WERI-Rb-1 (cell line): ENCODE measurements at regions not wholly inside any gene's neighbourhood (a gene's known extent, or its start where the extent isn't known, plus 50 kb on each side); places are given as distances from the start of the nearest gene placed in this dataset.

ENCODE experiments used
- DNase-seq: peaks from one replicate; pipeline ENCODE4 v3.0.0-alpha.2; 2020
- H3K27ac ChIP-seq: fragments of 250-450 bp; sonication (Bioruptor Pico); 2 replicates; pipeline ENCODE4 v1.5.1; 2020; ENCODE audit warnings: mild to moderate bottlenecking, moderate library complexity
- H3K27me3 ChIP-seq: fragments of 250-450 bp; sonication (Bioruptor Pico); 2 replicates; pipeline ENCODE4 v1.5.1; 2021; ENCODE audit warnings: mild to moderate bottlenecking, low read depth, moderate library complexity; ENCODE audit not compliant: insufficient read depth, severe bottlenecking
- H3K36me3 ChIP-seq: fragments of 250-450 bp; sonication (Bioruptor Pico); 2 replicates; pipeline ENCODE4 v1.5.1; 2020; ENCODE audit warnings: mild to moderate bottlenecking, moderate library complexity
- H3K4me3 ChIP-seq: 2 replicates; pipeline ENCODE4 v1.5.1; 2011; ENCODE audit warnings: low read depth, mild to moderate bottlenecking, control low read depth, low read length
- H3K9me3 ChIP-seq: fragments of 250-450 bp; sonication (Bioruptor Pico); 2 replicates; pipeline ENCODE4 v1.5.1; 2021; ENCODE audit warnings: mild to moderate bottlenecking, moderate library complexity; ENCODE audit not compliant: severe bottlenecking
- TF ChIP-seq, protein P1 (sequence below): IDR thresholded peaks from 2 replicates; pipeline ENCODE4 v1.5.1; 2011; ENCODE audit warnings: low read depth, mild to moderate bottlenecking, control low read depth, inconsistent platforms, low read length

DNA sequence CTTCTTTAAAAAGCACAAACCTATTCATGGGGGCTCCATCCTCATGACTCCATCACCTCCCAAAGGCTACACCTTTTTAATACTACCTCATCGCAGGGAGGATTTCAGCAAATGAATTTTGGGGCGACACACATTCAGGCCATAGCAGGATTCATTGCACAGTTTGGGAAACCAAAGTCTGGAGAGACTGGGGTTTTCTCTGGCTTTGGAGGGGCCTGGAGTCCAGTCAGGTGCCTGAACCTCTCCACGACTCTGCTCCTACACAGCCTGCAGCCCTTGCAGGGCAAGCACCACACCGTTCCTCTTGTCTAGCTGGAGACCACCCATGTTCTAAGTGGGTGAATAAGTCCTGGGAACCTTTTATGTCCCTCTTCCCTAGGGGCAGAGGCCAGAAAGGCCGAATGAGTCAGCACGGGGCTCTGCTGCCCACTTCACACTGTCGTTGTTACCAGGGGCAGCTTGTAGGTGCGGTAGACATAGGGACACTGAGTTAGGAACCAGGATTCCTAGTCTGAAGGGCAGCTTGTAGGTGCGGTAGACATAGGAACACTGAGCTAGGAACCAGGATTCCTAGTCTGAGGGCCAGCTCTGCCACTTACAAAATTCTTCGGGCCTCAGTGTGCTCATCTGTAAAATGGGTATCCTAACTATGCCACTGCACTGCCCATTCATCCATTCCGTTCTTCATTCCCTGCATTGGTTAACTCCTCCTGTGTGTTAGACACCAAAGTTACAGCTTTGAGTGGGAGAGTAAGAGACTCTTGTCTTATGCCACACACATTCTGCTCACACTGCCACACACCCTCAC, 251.7 kb upstream of the B3GAT1 start:
- DNase-seq, result no peak

DNA sequence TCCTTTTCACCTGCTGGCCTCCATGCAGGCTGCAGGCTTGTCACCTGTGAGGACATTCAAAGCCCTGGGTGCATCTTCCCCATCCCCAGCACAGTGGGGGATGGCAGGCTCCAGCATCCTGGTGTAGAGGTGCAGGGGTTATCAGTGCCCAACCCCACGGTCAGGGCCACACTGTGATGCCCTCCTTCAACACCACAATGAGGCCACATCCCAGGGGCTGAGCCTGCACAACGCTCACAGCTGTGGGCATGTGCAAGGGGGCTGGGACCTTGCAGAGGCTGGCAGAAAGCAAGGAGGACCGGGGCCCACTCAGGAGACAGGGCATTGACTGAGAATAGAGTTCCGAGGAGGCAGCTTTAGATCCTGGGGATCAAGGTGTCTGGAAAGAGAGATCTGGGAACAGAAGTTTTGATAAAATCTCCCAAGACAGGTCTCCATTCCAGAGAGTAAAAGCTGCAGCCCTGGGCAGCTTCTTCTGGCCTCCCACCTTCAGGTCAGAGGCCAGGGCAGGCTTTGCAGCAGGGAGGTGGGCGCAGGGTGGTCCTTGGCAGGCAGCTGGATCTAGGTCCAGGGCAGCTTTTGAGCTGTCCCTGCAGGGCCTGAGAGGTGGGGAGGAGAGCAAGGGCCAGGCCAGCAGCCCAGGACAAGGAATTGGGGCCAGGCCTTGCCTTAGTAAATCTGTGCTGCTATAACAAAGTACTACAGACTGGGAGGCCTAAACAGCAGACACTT, 250.8 kb upstream of the B3GAT1 start:
- TF ChIP-seq, protein P1, sequence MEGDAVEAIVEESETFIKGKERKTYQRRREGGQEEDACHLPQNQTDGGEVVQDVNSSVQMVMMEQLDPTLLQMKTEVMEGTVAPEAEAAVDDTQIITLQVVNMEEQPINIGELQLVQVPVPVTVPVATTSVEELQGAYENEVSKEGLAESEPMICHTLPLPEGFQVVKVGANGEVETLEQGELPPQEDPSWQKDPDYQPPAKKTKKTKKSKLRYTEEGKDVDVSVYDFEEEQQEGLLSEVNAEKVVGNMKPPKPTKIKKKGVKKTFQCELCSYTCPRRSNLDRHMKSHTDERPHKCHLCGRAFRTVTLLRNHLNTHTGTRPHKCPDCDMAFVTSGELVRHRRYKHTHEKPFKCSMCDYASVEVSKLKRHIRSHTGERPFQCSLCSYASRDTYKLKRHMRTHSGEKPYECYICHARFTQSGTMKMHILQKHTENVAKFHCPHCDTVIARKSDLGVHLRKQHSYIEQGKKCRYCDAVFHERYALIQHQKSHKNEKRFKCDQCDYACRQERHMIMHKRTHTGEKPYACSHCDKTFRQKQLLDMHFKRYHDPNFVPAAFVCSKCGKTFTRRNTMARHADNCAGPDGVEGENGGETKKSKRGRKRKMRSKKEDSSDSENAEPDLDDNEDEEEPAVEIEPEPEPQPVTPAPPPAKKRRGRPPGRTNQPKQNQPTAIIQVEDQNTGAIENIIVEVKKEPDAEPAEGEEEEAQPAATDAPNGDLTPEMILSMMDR, result no peak
- DNase-seq, result no peak
- Histone ChIP-seq H3K27me3 (peaks cover 14% of the 10 kb centered on the region), H3K4me3 (no peak overlapping the region), H3K27ac (no peak overlapping the region), H3K9me3 (peaks cover 5% of the 10 kb centered on the region), H3K36me3 (no peaks in the 10 kb centered on the region)

More for the DNA sequence above, 251.7 kb upstream of the B3GAT1 start:
- TF ChIP-seq, protein P1, result no peak
- Histone ChIP-seq H3K9me3 (peaks cover 5% of the 10 kb centered on the region), H3K27ac (no peak overlapping the region), H3K4me3 (no peak overlapping the region), H3K36me3 (no peaks in the 10 kb centered on the region), H3K27me3 (peaks cover 23% of the 10 kb centered on the region)

DNA sequence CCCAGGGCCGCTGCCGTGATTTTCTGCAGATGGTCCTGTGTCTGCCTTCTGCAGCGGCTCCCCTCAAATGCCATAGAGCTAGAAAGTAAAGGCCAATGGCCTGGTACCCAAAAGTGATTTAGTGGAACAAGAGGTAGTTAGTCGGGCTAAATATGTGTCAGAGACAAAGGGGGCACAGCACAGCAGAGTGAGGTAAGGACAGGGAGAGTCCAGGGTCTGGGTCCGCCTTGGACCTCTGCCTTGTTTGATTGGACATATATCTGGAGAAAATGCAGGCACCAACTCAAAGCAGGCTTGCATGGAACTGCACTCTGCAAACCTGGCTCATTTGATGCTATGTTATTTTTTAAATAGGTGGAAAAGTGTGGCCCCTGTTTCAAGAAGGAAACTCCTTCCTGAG, 249.6 kb upstream of the B3GAT1 start:
- no peak for DNase-seq
- TF ChIP-seq, protein P1, result no peak
- H3K27ac ChIP-seq, result no peak overlapping the region
- H3K4me3 ChIP-seq, result no peak overlapping the region
- peaks cover 5% of the 10 kb centered on the region for H3K9me3 ChIP-seq
- H3K27me3 ChIP-seq, result peaks cover 11% of the 10 kb centered on the region
- H3K36me3 ChIP-seq, result no peaks in the 10 kb centered on the region

DNA sequence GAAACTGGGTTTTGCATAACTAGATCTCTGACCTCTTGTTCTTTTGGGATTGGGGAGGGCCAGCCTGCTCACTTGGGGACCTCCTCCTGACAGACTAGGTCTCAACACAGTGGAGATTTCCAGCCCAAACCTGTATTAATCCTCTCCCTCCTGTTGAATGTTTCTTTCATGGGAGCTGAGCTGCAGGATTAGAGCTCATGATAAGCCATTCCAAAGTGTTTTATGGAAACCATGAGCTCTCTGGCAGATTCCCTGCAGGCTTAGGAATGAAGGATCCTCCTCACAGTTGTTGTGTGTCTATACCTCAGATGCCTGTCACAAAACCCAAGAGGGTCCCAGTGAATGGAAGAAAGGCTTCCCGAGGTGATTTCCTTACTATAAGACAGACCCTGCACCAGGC, 248.4 kb upstream of the B3GAT1 start:
- peaks cover 14% of the 10 kb centered on the region for H3K27me3 ChIP-seq
- peak; percentile 30 for DNase-seq
- H3K27ac ChIP-seq, result no peak overlapping the region
- peaks cover 5% of the 10 kb centered on the region for H3K9me3 ChIP-seq
- TF ChIP-seq, protein P1, result no peak
- H3K4me3 ChIP-seq, result no peak overlapping the region
- no peaks in the 10 kb centered on the region for H3K36me3 ChIP-seq

DNA sequence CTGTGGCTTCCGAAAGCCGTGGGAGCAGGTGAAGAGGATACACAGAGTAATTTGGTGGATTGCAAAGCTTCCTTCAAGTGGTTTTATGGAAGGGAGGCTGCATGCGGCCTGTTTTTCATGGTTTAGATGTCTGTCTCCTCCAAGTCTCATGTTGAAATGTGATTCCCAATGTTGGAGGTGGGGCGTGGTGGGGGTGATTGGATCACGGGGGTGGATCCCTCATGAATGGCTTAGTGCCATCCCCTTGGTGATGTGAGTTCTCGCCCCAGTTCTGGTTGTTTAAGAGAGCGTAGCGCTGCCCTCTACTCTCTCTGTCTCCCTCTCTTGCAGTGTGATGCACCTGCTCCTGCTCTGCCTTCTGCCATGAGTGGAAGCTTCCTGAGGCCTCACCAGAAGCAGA, 247.8 kb upstream of the B3GAT1 start:
- Histone ChIP-seq H3K9me3 (peaks cover 5% of the 10 kb centered on the region), H3K4me3 (no peak overlapping the region), H3K27me3 (peaks cover 14% of the 10 kb centered on the region), H3K27ac (no peak overlapping the region), H3K36me3 (no peaks in the 10 kb centered on the region)
- TF ChIP-seq, protein P1, result no peak
- no peak for DNase-seq
